GM04504 (cell line): ENCODE measurements at regions not wholly inside any gene's neighbourhood (a gene's known extent, or its start where the extent isn't known, plus 50 kb on each side); places are given as distances from the start of the nearest gene placed in this dataset.
"Not testable (repeated sequence)": the region's sequence is repeated elsewhere in the genome, so short reads cannot be mapped to it uniquely, and the experiment has no call there.

Experiments
- DNase-seq: peaks from one replicate; pipeline ENCODE4 v3.0.0-alpha.2; 2012; ENCODE audit warnings: low read depth

DNA sequence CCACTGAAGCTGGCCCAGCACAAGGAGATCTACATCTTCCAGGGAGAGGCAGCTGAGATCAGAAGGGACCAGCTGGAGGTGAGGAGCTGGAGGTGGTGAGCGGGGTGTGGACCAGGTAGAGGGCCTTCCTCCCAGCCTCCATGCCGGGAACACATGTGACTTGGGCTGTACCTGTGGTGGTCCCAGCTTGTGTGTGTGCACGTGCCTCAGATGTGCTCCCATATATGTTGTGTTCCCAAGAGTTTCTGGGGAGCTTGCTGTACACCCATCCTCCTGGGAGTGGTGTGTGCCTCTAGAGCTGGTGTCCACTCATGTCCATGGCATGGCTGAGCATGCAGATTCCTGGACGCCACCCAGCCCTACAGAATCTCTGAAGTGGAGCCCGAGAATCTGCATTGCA is 183.7 kb upstream of the AKAP13 start:
- not testable (repeated sequence) for DNase-seq

DNA sequence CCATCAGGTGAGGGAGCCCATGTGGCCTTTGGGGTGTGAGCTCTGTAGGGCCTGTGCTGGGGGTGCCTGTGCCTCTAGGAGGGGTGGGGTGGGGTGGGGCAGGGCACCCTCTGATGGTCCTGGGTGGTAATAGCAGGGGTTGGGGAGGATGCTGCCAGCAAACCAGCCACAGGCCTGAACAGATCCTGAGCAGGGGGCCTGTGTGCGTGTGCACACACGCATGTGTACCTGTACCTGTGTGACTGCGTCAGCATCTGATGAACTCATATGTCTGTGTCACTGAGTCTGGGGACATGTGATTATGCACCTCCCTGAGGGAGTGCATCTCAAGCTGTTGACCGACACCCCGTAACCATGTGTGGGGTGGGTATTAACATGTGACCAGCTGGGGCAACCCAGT is 182.8 kb upstream of the AKAP13 start:
- DNase-seq: not testable (repeated sequence)

DNA sequence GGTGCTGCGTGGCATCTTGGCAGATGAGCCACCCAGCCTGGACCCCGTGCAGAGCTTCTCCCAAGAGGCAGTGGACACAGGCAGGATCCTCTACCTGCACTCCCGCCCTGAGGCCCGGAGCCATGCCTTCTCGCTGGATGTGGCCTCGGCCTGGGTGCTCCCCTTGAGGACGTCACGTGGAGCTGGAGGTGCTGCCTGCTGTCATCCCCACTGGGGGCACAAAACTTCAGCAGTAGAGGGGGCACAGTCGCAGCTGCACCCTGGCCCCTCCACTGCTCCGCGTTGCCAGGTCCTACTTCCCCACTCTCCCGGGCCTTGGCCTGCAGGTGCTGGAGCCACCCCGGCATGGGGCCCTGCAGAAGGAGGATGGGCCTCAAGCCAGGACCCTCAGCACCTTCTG is 182.0 kb upstream of the AKAP13 start:
- DNase-seq: not testable (repeated sequence)

DNA sequence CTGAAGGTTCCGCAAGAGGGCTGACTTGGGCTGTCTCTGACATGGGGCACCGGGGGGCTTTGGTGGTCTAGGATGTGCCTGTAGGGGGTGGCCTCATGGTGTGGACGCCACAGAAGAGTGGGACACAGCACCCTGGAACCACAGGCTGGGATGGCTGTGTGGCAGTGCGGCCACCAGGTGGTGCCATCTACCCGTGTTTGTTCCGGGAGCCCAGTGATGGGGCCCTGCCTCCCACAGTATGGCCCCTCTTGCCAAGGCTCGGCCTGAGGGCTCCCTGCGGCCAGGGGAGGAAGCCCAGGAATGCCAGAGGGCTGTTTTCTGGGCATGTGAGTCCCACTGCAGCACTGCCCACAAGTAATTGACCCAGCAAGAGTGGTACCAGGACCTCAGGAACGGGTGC is 180.2 kb upstream of the AKAP13 start:
- DNase-seq: not testable (repeated sequence)

DNA sequence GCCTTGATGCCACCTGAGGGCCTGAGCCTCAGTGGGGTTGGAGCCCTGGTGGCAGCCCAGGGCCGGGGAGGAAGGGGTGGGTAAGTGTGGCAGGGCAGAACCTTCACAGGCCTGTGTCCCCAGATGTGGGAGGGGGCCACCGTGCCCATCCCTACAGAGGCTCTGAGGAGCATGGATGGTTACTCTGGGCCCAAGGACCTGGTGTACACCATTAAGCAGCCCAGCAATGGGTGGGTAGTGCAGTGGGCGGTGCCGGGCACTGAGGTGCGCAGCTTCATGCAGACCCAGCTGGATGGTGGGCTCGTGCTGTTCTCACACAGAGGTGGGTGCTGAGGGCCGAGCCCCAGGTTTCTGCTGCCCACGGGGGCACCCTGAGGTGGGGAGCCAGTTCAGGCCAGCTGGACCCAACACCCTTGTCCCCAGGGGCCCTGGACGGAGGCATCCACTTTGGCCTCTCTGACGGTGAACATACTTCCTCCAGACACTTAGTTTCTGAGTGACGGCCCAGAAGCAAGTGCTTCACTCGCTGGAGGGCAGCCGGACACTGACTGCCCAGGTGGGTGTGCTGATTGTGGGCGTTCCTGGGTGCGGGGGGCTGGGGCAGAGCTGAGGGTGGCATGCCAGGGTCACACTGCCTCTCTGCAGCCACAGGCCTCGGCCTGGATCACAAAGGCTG is 179.1 kb upstream of the AKAP13 start:
- not testable (repeated sequence) for DNase-seq

DNA sequence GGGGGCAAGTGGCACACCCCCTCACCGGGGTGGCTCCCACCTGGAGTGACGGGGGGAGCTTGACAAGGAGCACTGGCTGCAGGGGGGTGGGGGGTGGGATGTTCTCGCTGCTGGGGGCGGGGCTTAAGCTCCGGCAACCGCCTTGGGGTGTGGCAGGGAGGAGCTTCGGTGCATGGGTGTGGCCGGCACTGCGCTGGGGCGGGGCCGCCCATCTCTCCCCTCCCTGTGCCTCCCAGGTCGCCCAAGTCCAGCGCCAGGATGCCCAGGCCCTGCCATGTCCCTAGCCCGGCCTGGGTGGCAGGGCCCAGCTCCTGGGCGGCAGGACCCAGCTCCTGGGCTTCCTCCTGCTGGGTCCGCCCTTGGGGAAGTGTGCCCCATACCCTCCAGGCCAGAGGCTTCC is 175.9 kb upstream of the AKAP13 start:
- not testable (repeated sequence) for DNase-seq

DNA sequence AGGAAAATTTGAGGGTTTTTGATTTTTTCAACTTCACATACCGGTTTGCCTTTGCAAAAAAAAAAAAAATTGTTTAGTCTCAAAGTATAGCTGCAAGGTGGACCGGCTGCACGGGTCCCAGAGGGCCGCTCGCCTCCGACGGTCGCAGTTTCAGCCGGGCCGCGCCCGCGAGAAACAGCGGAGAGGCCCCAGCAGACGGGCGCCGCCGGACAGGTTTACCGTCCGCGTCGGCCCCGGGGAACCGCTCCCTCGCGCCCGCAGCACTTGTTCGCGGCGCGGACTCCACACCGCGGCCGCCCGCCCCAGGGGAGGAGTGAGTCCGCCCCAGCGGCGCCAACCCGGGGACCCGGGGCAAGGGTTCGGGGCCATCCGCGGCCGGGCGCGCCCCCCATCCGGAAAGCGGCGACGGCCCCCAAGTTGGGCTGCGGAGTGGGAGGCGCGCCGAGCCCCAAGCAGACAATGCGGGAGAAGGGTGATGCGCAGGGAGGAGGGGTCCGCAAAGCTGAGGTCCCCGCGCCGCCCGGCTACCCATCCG is 146.5 kb upstream of the AKAP13 start:
- not testable (repeated sequence) for DNase-seq

DNA sequence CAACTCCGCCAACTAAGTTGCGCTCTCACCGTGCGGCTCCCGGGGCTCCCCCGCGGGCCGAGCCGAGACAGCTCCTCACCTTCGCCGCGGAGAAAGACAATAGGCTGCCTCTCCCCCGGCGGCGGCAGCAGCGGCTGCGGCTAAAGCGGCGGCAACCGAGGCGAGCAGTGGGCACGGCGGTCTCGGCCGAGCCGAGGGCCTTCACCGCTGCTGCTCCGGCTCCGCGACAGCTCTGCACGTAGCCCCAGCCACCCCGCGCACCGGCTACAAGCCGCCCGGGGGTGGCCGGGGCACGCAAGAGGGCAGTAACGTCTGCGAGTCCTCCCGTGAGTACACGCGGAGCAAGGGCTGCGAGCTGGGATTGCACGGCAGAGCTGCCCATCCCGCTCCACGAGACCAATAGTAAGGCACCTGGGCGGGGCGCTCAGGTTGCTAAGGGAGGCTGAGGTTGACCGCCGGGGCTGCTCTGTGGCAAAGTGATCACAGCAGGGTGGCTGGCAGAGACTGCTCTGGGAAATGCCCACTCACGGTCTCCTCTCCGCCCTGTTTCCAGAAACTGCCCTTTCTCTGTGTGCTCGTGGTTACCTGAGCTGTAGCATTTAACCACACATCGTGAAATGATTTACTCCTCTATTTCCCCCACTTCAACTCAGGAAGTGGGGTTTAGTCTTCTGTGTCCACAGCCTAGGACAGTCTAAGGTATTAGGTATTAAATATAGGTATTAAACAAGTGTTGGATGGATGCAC is 145.8 kb upstream of the AKAP13 start:
- not testable (repeated sequence) for DNase-seq

DNA sequence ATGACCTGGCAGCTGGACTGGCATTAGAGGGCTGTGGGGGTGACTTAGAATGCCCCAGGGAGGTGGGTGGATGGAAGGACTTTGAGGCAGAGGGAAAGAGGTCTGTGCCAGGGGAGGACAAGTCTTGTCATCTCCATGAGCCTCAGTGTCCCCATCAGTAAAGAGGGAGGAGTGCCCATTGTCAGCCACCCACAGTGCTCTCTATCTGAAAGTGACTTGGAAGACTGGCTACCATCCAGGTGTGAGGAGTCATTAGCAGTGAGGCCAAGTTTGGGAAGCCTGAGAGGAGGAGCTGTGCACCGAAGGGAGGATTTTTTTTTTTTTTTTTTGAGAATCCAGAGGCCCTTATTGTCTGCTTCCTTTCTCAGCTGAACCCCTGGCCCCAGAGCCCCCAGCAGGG is 136.3 kb upstream of the AKAP13 start:
- DNase-seq: not testable (repeated sequence)

DNA sequence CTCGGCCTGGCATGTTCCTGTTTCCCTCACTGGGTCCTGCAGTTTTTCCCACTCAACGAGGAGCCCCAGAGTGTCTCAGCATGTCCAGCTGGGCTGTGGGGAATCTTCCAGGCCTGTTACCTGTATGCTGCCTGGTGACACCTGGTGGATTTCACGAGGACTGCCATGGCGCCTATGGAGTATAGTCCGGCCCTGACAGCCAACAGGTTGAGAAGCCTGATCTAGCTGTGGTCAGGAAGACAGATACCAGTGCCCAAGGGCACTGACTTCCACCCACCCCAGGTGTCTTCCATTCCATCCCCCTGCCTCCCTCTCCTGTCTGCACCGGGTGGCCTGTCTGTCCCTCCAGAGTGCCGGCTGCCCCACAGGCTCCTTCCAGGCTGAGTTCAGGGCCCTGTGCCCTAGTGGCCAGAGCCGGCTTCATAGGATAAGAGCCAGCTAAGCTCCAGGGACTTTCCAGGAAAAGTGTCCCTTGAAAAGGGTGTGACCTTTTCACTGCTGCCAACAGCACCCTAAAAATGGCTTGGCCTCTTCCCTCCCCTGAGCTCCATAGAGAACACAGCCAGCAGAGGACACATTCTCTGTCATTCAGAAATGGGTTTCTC is 129.4 kb upstream of the AKAP13 start:
- DNase-seq: not testable (repeated sequence)

DNA sequence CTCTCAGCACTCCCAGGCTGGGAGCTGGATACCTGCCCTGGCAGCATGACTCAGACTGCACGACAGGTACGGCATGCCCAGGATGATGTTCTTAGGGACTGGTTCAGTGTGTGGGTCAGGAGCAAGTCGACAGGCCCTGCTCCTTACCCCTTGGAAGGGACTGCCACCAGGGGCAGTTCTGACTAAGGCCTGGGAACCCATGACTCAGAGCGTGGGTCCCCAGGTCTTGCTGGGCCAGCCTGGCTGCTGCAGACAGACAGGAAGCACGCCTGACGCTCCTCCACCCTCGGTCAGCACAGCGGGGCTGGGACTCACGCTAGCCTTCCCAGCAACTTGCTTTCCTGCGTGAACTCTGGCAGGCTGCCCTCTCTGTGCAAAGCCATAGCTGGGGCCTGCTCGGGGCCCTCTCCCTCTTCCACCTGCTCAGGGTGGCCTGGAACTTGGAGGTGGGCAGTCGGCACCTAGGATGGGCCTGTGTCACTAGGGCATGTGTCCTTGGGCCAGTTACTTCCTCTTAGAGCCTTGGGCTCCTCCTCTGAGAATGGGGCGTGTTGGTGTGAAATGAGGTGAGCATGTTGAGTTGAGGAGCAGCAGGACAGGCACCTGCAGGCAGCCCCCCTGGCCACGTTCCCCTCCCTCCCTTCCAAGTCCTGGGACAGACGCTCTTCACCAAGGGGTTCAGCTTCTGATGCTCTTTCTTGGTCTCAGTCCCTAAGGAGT is 127.0 kb upstream of the AKAP13 start:
- not testable (repeated sequence) for DNase-seq

DNA sequence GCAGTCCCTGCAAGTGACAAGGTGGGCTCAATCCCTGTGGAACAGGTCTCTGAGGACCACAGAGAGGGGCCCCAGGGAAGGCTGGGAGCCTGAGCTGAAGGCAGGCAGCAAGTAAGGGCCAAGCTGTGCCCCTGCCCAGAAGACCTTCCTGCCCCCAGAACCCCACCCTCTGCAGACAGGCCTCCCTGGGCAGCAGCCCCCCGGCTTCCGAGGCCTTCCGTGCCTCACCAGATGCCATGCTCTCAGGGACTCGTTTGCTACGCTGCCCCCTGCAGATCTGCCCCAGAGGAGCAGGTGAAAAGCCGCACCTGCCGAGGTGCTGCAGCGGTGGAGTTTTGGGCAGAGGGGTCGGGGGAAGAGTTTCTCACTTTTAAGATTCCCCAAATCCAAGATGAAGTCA is 125.4 kb upstream of the AKAP13 start:
- DNase-seq: not testable (repeated sequence)

DNA sequence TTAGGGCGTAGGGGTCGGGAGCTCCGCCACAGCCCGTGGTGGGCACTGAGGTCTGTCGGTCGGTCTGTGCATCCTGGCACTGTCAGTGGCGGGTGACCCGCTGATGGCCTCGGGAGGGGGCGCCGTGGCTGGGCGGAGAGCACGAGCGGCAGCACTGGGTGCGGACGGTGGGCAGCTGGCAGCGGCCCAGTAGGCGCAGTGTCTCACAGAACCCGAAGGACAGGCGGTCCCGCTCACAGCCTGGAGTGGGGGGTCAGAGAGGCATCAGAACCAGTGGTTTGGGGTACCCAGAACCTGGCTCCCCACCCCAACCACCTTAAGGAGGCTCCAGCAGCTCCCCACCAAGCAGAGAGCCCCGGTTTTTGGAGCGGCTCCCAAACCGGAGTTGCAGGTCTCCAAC is 124.9 kb upstream of the AKAP13 start:
- not testable (repeated sequence) for DNase-seq

DNA sequence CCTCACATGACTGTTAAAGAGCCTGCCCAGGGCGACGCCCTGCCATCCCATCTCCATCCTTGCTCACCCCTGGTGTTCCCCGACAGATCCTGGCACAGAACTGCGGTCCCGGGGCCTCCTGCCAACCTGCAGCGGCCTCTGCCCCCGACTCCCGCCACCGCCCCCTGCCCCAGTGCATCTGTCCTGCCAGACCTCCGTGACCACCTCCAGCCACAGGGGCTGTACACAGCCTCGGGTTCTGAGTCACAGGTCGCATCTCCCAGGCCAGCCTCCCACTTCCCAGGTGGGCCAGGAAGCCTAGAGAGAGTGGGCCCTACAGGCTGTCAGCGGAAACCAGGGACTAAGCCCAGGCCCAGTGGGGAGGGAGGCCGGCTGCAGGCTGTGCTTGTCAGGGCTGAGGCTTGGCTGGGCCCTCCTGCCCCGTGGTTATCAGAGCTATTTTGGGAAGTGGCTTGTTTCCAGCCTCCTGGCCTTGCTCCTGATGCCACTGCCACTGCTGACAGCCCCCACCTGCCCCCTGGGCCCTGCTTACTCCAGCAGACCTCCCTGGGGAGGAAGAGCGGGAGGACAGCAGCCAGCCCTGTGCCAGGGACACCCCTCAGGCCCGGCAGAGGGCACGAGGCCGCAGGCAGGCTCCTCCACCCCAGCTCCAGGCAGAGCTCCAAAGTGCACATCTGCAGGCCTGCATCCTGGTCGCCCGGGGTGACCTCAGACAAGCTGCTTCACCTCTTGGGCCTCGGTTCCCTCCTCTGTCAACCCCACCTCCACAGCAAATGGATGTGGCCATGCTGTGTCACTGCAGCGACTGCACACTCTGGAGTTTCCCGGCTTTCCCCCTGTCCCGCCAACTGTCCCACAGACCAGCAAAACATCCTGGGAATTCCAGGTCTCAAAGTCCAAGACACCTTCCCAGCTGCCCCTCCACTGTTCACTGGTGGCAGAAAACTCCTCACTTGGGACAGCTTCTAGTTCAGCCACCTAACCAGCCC is 124.1 kb upstream of the AKAP13 start:
- DNase-seq: not testable (repeated sequence)

DNA sequence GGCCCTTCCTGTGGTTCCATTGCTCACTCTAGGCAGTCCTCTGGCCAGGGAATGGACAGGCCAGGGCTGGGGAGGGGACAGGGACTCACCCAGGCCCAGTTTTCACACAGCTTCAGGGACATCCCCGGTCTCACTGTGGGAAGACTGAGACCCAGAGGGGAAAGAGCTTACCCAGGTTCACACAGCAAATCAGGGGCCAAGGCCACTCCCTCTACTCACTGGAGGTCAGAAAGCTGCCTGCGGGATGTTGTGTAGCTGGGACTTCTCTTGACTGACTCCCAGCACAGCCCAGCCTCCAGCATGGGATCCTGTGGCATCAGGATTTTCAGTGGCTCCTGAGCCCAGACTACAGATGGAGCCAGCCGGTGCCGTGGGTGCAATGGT is 122.3 kb upstream of the AKAP13 start:
- not testable (repeated sequence) for DNase-seq

DNA sequence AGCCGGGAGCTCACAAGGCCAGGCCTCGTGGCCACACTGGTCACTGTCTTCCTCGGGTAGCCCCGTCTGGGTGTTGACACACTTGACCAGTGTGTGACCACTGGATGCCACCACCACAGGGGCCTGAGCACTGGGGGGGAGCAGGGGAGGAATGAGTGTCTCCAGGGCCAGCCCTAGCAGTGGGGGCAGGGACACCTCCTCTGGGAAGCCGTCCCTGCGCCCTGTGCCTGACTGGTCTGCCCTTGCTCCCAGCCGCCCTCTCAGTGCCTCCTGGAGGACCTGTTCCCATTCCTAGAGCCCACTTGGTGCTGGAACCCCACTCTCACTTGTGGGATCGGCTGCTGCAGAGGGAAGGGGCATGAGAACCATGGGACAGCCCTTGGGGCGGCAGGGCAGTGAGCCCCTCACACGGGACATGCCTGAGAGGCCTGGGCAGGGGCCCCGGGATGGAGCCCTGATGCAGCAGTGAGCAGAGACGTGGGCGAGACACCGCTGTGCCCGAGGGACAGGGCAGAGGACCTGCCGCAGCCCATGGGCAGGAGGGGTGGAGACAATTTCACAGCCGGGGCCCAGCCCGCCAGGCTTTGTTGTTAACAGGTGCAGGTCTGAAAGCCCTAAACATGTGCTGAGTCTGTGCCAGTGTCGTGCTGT is 121.7 kb upstream of the AKAP13 start:
- not testable (repeated sequence) for DNase-seq

DNA sequence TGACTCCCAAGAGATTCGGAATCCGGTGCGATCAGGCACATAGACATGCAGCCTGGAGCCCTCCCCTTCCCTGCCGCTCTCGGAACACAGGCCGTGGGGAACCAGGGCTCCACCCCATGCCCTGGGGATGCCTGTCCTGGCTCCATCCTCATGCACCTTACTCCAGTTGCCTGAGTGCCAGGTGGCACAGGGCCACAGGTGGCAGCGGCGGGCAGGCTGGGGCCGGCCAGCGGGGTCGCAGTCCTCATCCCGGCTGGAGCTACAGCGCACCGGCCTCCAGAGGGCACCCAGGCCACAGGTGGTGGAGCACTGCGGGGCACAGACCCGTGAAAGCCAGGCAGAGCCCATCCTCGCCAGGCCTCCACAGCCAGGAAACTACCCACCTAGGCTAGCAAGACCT is 119.9 kb upstream of the AKAP13 start:
- DNase-seq: not testable (repeated sequence)

DNA sequence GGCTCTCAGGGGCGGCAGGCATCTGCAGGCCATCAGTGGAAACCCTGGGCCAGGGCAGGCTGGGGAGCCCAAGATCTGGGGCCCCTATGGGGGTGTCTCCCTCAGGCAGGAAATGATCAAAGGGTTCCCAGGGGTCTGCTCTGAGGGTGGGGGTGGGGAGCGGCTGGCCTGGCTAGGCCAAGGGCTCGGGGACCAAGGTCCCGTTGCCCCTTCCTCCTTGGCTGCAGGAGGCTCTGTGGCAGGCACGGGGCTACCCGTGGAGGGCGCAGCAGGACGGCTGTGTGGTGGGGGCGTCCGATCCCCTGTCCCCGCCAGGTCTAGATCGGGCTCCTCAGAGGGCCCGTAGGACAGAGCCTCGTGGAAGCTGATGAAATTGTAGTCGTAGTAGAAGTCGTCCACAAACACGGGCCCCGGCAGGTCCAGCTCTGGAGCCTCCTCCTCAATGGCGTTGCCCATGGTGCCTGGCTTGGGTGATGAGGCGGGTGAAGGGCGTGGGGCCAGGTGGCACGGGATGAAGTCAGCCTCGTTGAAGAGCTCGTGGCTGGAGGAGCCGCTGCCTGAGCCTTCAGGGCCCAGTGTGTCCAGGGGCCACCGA is 117.8 kb upstream of the AKAP13 start:
- DNase-seq: not testable (repeated sequence)

DNA sequence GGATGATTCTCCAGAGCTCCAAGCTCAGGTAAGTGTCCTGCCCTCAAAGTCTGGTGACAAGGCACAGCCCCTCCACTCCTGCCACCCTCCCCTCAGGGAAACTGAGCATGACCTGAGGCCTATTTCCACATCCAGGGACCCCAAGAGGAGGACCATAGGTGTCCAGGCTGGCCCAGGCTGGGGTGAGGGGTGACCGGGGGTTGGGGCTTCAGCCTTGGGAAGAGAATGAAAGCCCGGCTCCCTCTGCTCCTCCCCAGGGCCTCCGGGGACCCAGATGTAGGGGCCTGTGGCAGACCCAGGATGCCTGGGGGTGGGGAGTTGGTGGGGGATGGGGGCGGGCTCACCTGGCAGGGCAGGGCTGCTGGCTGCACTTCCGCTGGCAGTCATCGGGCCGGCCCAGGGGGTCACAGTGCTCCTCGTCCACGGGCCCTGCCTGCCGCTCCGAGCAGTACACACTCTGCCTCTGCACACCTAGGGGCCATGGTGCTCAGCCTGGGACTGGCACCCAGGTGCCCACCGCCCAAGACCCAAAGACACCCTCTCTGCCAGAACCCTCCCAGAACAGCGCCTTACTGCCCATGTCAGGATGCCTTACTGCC is 116.5 kb upstream of the AKAP13 start:
- DNase-seq: not testable (repeated sequence)
